Coronary artery (tissue), 2 donors: ENCODE measurements at regions not wholly inside any gene's neighbourhood (a gene's known extent, or its start where the extent isn't known, plus 50 kb on each side); places are given as distances from the start of the nearest gene placed in this dataset.

Source experiments
- DNase-seq: peaks from one replicate; pipeline ENCODE4 v3.0.0-alpha.2; 2017; ENCODE audit warnings: low spot score
- H3K27ac ChIP-seq, 2 donors: fragments of 200-600 bp; sonication (generic); one replicate each; pipeline ENCODE4 v1.5.1; 2016 to 2019
- H3K4me3 ChIP-seq: fragments of 200-600 bp; sonication (generic); 2 replicates; pipeline ENCODE4 v1.5.1; 2016; ENCODE audit warnings: mild to moderate bottlenecking, moderate library complexity
- TF ChIP-seq, protein P1 (sequence below): fragments of 200-600 bp; sonication (generic); IDR thresholded peaks from one replicate; pipeline ENCODE4 v1.5.1; 2019; ENCODE audit warnings: antibody characterized with exemption

DNA sequence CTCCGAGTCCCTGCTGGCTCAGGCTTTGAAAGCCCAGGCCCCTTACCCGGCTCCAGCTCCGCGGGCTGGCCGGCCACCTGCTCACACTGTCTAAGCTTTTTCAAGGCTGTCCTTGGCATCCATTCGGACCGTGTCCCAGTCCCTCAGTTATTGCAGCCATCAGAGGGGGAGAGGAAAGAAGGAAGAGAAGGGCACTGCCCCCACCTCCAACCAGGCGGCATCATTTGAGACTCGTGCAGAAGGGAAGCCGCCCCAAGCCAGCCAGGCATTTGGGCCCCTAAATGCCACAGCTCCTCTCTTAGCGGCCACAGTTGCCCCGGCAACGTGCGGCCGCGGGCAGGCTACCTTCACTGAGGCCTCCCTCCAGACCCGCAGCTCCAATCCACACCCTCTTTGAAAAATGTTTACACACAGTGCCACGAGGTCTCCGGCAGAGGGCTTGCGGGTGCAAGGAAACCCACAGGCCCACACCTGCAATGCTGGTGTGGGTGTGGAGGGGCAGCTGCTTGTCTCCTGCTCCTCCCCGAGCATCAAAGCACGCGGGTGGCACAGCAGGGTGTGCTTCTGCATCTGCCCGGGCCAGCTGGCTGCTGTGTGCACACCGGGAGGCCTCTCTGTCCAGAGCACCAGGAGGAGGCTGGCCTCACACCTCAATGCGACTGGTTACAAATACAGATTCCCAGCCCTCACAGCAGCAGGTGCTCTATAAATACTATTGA lies 124.4 kb downstream of the CTTN start:
- no peak for DNase-seq
- H3K4me3 ChIP-seq: no peak overlapping the region
- TF ChIP-seq, protein P1, sequence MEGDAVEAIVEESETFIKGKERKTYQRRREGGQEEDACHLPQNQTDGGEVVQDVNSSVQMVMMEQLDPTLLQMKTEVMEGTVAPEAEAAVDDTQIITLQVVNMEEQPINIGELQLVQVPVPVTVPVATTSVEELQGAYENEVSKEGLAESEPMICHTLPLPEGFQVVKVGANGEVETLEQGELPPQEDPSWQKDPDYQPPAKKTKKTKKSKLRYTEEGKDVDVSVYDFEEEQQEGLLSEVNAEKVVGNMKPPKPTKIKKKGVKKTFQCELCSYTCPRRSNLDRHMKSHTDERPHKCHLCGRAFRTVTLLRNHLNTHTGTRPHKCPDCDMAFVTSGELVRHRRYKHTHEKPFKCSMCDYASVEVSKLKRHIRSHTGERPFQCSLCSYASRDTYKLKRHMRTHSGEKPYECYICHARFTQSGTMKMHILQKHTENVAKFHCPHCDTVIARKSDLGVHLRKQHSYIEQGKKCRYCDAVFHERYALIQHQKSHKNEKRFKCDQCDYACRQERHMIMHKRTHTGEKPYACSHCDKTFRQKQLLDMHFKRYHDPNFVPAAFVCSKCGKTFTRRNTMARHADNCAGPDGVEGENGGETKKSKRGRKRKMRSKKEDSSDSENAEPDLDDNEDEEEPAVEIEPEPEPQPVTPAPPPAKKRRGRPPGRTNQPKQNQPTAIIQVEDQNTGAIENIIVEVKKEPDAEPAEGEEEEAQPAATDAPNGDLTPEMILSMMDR: no peak
- H3K27ac ChIP-seq: no peak overlapping the region

DNA sequence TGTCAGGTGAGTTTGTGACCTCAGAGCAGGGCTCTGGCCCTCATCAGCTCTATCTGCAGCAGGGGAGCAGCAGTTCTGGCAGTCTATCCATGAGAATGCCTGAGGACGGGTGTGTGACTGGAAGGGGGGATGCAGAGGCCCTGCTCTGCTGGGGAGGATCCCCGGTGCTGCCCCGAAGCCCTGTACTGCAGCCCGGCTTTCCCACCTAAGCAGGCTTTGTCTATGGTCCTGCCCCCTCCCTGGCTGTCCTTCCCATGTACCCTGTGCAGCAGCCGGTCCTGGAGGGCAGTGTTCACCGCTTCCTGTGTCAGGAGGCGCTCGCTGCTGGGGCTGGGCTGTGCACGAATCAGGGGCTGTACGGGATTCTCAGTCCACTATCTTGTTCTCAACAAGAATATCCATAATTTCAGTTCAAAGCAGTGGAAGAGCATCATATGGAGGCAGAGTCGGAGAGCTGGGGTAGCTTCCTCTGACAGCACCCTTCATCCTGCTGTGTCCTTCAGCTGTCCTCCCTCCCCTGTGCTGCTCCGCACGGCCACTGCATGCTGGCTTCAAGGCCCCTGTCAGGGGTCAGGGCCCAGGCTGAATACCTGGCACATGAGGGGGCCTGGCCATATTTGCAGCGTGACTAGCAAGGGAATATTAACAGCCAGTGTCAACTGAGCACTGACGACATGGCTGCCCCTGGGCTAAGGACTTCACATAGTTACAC lies 125.2 kb downstream of the CTTN start:
- Histone ChIP-seq H3K4me3 (no peak overlapping the region), H3K27ac (no peak overlapping the region)
- no peak for DNase-seq
- TF ChIP-seq, protein P1: no peak

DNA sequence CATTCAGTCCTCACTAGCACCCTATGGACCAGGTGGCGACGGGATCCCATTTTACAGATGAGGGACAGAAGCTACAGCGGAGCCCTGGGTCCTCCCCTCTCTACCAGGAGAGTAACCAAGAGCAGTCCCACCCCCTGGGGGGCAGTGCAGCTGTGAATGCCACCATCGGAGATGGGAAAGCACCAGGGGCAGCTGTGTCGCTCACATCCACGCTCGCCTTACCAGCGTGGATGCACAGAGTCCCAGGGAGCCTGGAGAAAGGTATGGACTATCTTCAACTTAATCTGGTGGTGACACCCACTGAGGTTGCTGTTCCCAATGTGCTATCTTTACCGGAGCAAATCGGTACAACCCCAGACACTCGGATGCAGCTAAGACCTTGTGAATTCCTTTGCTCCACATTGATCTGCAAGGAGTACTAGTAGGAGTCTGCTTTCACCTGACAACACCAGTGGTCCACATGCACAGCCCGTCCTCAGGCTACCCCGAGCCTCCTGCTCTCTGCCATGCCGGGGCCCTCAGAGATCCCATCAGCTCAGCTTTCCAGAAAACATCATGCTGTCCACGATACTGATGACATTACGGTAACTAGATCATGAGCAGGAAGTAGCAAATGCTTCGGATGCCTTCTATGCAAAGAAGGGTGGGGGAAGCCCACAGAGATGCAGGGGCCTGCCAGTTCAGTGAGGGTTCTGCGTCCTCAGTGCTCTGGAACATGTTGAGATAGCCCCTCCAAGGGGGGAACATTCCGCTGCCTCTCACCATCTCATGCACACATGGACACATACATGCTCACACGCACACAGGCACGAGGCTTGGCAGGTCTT lies 126.0 kb downstream of the CTTN start:
- TF ChIP-seq, protein P1: no peak
- Histone ChIP-seq H3K4me3 (no peak overlapping the region), H3K27ac (no peak overlapping the region)
- DNase-seq: no peak

DNA sequence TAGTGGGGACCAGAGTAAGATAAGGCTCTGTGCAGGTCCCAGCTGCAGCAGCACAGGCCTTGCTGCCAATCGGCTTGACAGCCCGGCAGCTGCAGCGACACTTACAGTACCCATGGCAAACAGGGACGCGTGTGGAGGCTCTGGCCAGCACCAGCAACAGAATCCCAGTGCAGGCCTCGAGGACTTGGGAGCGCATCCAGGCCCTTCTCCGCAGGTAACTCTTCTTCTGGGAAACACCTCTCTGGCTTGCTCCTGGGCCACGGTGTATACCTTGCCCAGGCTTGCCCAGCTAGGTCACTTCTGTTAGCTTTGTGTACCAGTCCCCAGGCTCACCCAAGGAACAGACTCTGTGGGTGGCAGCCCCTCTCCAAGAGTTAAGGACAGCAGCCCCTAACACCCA lies 126.7 kb downstream of the CTTN start:
- no peak for DNase-seq
- H3K27ac ChIP-seq: no peak overlapping the region
- no peak overlapping the region for H3K4me3 ChIP-seq
- TF ChIP-seq, protein P1: no peak

DNA sequence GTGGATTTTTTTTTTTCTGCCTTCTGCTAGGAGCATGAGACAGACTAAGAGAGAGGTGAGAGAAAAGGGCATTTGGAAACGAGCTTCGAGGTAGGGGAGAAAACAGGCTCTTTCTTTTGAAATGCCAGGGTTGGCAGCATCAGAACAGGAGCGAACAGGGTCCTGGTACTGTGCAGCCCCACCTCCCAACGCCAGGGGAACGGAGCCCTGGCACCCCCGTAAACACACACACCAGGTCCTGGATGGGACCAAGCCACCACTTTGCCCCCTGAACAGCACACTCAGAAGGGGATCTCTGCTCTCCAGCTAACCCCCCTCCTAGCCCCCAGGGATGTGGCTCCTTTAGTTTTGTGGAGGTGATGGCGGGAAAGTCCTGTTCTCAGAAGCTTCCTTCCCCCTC lies 127.1 kb downstream of the CTTN start:
- TF ChIP-seq, protein P1: no peak
- Histone ChIP-seq H3K4me3 (no peak overlapping the region), H3K27ac (no peak overlapping the region)
- no peak for DNase-seq

DNA sequence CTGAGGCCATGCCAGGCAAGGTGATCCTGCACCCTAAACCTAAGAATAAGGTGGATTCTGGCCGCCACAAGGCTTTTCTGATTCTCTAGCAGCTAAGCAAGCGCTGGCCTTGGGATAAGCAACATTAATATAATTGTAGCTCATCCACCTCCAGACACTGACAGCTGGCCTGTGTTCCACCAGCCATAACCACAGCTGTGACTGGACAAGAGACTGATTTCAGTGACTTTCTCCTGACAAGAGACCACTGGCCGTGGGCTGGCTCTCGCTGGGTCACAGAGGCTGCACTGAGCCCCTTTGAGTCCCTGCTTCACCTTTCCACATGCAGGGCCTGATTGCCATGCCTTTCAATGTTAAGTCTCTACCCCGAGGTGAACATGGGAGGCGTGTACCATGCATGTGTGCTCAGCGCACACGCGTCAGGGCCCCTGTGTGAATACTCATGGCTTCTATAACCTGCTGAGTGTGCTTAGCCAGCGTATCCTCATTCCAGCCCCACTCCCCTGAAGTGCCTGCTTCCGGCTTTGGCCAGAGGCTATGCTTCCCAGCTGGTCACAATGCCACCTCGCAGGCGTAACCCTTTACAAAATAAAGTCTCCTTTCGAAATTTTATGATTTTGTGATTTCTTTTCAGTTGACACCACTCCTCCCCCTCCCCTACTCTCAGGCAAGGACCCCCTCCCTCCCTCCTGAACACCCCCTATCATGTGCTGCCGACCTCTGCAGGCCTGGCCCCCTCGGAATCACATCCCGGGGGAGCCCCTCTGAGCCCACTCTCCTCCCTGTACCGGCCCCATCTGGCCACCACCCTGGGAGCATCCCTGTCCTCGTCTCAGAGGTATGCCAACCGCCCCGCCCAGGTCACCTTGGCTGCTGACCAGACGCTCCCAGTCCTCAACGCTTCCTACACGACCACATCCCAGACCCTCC lies 128.1 kb downstream of the CTTN start:
- no peak overlapping the region for H3K4me3 ChIP-seq
- TF ChIP-seq, protein P1: no peak
- DNase-seq: no peak
- H3K27ac ChIP-seq: no peak overlapping the region
